Fibroblast of upper back skin (primary cell): ENCODE measurements at regions not wholly inside any gene's neighbourhood (a gene's known extent, or its start where the extent isn't known, plus 50 kb on each side); places are given as distances from the start of the nearest gene placed in this dataset.
A peak's percentile ranks its signal among the peaks of the same experiment; 100 is the strongest.

Experiments used
- DNase-seq: peaks from one replicate; pipeline ENCODE4 v3.0.0-alpha.2; 2013

GRCh38 chr5:20515606-20516005, 527.6 kb upstream of the CDH18 start:
- DNase-seq: no peak

GRCh38 chr5:20514145-20514544, 526.1 kb upstream of the CDH18 start:
- no peak for DNase-seq

DNA sequence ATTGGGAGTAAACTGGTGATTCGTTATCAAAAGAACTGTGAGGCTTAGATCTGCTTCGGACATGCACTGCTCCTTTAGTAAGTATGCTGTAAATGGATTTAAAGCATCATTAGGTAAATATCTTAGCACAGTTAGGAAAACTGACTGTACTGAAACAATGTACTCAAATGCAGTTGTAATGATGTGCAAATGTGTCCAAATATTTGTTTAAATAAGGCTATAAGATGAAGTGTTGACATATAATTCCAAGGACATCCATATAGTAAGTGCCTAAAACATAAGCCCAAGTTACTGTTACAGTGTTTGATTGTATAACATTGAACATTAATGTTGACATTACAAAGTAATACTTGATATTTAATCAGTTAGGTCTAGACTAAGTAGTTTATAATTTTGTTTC, 512.5 kb upstream of the CDH18 start:
- DNase-seq: no peak

- no peak for DNase-seq
Observed at GRCh38 chr5:20498926-20499325, 510.9 kb upstream of the CDH18 start.

- DNase-seq: no peak
Observed at GRCh38 chr5:20498102-20498501, 510.1 kb upstream of the CDH18 start.

DNA sequence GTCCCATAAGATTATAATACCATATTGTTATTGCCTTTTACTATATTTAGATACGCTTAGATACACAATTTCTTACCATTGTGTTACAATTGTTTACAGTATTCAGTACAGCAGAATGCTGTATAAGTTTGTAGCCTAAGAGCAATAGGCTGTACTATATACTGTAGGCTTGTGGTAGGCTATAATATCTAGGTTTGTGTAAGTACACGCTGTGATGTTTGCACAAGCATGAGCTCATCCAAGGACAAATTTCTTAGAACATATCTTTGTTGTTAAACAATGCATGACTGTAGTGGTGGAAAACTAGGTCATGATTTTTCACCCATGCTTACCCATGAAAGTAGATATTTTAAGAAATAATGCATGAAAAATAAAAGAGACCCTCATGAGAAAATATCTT, 509.4 kb upstream of the CDH18 start:
- no peak for DNase-seq

DNA sequence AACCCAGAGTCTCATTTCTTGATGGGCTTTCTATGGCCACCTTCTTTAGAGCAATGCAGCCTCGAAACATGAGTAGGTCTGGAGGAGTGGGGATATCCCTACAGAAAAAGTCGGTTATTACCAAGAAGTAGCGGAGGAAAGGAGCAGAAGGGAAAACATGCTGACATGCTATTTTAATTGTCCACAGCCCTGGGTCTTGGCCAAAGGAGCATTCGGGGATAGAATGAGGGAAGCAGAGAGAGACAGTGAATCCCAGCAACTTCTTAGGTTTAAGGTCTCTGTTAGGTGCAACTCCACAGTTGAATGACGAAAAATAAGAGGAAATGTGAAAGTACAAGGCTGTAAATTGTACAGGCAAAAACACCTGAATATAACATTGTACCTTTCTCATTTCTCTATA, 506.7 kb upstream of the CDH18 start:
- no peak for DNase-seq

GRCh38 chr5:20486826-20487225, 498.8 kb upstream of the CDH18 start:
- DNase-seq: no peak

GRCh38 chr5:20476016-20476415, 488.0 kb upstream of the CDH18 start:
- peak; percentile 10 for DNase-seq

- DNase-seq: no peak
Observed at GRCh38 chr5:20470997-20471396, 483.0 kb upstream of the CDH18 start.

DNA sequence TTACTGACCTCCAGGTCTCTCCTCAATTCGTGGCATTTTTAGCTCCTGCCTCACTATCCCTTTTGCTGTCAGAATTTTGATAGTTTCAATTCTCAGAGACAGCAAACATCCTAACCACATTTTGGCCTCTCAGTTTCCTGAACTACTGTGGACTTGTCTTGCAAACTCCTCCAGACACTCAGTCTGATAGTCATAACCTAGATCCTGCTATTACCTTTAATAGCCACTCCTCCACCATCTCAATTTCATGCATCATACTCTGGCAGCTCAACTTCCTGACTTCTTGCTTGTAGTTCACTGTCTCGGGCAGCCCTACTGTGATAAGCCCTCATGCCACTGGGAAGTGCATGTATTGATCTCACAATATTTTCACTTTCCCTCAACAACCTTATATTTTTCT, 481.8 kb upstream of the CDH18 start:
- no peak for DNase-seq

DNA sequence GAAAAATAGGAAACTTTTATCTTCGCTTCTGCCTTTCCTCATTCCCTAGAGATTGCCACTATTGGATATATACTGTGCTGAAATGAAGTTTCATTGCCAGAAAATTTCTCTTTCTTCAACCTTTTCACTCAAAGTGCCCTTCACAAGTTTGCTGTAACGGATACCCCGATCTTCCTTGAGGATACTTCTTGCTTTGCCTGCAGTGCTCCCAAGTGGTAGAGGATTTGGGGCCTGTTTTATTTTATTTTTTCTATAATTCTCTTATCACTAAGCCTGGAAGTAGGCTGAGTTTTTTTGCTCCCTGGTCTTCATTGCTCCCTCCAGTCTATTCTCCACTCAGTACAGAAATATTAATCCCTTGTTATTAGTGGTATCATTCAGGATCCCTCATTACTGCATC, 481.4 kb upstream of the CDH18 start:
- no peak for DNase-seq

DNA sequence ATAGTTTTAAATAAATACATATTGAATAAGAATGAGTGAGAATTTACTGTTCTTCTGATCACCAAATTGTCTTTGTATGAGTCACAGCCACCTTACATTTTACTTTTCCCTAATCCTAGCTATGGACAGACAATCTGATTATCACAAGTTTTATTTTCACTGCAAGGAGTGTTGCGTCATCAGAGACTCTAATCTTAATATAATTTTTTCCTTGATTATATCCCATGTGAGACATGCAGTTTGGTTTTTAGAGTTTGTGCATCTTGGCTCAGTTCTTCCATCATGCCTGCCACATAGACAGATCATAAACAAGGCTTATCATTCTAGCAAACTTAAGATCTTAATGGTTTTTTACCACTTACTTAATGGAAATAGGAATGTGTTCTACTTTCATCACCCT, 478.5 kb upstream of the CDH18 start:
- DNase-seq: no peak

GRCh38 chr5:20463206-20463605, 475.2 kb upstream of the CDH18 start:
- no peak for DNase-seq

GRCh38 chr5:20446121-20446520, 458.1 kb upstream of the CDH18 start:
- peak; percentile 0 for DNase-seq

GRCh38 chr5:20445326-20445860, 457.4 kb upstream of the CDH18 start:
- no peak for DNase-seq

GRCh38 chr5:20434786-20435185, 446.8 kb upstream of the CDH18 start:
- DNase-seq: no peak

DNA sequence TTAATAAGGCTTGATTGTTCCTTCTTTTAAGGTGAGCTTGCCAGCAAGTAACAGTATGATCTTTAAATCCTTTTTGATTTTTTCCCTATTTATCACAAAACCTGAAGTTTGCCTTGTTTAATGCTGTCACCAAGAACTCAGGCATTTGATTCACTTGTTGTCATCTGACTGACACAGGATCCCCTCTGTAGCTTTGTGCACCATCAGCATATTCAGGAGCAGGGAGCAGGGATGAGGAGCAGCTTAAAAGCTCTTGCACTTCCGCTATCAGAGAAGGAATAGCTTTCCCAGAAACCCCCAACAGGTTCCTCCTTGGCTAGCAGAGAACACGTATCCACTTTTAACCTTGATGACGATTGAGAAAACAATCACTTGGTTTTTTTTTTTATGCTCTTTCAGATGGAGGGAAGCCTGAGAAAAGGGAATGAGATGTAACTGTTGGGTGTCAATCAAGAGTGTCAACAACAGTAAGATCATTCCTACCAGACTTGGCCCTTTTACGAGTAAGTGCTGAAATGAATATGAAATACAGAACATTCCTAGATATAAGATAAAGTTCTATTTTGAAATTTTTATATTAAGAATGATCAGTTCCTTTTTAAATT, 433.1 kb upstream of the CDH18 start:
- no peak for DNase-seq
